GM21717 (cell line): ENCODE measurements at regions not wholly inside any gene's neighbourhood (a gene's known extent, or its start where the extent isn't known, plus 50 kb on each side); places are given as distances from the start of the nearest gene placed in this dataset.
A peak's percentile ranks its signal among the peaks of the same experiment; 100 is the strongest.
"Not testable (repeated sequence)": the region's sequence is repeated elsewhere in the genome, so short reads cannot be mapped to it uniquely, and the experiment has no call there.

Source experiments
- ATAC-seq: cut with Tn5 transposase; IDR thresholded peaks from one replicate; pipeline ENCODE4 v1.9.1; 2021; ENCODE audit warnings: mild to moderate bottlenecking, moderate library complexity; ENCODE audit not compliant: unreplicated experiment

DNA sequence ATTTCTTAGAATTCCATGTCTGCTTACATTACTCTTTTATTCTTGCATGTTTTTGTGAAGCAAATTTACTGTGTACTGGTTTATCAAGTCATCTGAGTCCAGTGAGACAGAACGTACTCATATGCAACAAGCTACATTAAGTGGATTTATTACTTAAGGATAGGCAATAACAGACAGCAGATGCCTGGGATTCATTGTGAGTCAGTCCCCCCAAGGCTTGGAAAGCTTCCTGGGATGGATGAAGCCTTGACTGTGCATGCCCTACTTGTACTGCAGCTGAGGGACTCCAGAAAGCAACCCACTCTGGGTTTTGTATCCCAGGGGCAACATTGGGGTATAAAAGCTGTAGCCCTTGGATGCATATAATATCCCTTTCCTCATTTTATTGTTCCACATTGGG lies 113.4 kb upstream of the RAB18 start:
- ATAC-seq = no peak

DNA sequence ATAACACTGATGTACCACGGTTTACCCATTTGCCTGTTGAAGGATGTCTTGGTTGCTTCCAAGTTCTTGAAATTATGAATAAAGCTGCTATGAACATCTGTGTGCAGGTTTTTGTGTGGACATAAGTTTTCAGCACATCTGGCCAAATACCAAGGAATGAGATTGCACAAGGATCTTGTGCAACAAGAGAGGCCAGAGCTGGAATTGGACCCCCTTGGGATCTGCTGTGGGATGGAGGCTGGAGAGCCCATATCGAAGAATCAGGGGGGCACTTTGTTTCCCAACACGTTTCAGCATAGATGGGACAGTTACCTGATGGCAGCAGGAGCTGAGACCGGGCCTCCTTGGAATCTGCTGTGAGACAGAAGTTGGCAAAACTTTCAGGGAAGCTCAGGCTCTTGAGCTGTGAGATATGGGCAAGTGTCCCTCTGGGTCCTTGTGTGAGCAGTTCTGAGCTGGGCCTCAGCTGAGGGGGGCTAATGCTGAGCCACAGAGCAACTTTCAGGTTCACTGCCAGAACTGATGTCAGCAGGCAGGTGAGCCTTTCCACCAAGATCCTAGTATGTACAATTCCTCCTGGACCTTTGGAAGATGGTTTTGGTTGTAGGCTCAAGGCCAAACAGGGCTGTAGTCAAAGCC lies 115.2 kb upstream of the RAB18 start:
- ATAC-seq = no peak

DNA sequence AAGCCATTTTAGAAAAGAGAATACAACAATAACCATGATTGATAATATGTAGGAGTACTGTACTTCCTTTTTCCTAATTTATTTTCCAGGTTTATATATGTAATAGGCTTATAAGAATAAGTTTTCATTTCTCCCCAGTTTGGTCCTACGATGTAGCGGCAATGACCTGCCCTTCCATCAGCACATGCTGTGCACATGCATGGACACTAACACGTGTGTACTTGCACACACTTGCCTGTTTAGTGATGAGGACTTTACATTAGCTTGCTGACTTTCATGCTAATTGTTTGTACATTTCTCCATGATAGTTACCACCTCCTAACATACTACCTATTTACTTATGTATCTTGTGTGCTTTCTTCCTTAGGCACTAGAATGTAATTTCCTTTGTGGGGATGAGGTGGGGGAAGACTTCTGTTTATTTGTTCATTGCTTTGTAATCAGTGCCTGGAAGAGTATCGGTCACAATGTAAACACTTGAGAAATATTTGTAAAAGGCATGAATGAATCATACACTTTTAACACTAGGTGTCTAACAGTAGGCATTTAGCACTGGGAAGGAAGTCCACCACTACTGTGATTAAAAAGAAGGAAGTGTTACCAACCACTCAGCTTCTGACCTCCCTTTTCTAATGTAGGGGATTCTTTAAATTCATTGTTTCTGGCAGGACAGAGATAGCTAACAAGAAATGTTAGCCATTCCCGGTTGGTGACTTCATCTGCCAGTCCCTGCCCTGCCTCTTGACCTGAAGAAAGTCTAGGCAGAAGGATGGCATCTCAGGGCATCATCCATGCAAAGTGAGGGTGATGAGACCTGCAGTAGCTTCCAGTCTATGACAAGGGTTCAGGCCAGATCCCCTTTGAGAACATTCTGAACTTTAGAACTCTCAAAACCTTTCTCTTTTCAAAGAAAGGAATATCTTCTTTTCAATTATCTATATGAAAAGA lies 120.2 kb upstream of the RAB18 start:
- ATAC-seq = no peak

DNA sequence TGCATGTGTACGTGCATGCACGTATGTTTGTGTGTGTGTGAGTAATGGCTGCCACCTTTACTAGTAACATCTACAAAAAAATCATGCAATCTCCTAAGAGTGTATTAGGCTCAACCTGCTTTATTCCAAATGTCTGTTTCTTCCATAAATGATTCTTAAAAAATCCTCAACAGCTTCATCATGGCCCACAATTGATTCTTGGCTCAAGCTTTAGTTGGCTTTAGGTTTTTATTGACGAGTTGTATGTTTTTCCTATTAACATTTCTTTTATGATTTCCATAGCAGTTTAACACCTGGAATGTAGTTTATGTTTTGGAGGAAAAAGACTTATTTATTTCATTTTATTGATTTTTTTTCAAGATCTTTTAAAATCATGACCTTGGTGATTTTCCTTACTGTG lies 121.9 kb upstream of the RAB18 start:
- ATAC-seq = no peak

DNA sequence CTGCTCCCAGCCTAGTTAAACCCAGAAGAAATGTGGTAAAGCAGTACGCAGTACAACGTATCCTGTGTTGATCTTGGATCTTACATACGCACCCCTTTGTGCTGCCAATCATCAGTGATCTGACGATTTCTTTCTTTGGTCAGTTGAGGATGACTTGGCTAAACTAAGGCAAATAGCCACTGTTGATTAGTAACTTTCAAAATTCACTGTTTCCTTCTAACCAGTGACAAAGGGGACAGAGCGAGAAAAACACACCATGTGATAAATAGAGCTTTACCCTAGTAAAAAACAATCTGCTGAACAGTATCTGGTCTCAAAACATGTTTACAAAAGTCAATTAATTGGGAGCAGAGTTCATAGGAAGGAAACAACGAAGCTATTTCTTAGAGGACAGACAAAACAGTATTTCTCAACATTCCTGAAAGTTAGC lies 123.2 kb upstream of the RAB18 start:
- ATAC-seq = no peak

DNA sequence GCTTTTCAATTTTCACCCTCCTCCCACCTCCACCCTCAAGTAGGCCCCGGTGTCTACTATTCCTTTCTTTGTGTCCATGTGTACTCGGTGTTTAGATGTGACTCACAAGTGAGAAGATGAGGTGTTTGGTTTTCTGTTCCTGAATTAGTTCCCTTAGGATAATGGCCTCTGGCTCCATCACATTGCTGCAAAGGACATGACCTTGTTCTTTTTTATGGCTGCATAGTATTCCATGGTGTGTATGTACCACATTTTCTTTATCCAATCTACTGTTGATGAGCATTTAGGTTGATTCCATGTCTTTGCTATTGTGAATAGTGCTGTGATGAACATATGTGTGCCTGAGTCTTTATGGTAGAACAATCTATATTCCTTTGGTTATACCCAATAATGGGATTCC lies 125.1 kb upstream of the RAB18 start:
- not testable (repeated sequence) for ATAC-seq

DNA sequence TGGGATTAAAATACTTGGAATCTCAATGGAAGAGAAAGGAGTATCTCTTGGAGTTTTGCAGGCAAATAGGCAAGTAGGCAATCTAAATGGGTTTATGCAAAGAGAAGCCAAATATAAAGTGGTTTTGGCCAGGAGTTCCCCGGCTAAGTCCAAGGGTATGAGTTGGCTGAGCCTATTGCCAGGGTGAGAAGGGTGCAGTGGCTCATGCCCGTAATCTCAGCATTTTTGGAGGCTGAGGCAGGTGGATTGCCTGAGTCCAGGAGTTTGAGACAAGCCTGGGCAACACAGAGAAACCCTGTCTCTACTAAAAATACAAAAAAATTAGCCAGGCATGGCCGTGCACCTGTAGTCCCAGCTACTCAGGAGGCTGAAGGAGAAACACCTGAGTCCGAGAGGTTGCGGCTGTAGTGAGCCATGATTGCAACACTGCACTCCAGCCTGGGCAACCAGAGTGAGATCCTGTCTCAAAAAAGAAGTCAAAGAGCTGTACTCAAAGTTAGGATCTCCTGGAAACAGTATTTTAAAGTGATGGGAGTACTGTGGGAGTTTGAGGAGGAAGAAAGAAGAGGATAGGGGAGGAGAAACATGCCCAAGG lies 130.4 kb upstream of the RAB18 start:
- ATAC-seq = no peak

DNA sequence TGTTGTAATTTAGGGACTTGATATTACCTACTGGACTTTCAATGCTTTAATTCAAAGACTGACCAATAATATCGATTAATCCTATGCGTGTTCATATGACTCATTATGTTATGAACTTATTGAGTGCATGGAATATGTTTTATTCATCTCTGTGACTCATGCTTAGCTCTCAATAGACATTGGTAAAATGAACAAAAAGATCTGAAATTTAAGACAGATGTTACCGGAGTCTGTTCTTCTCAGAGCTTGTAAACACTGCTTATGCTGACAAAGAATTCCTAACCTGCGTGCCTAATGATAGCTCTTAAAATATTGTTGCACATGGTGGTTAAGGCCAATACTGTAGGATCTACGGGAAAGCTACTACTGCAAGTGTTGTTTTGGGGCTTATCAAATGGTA lies 131.5 kb upstream of the ACBD5 start:
- ATAC-seq = no peak

DNA sequence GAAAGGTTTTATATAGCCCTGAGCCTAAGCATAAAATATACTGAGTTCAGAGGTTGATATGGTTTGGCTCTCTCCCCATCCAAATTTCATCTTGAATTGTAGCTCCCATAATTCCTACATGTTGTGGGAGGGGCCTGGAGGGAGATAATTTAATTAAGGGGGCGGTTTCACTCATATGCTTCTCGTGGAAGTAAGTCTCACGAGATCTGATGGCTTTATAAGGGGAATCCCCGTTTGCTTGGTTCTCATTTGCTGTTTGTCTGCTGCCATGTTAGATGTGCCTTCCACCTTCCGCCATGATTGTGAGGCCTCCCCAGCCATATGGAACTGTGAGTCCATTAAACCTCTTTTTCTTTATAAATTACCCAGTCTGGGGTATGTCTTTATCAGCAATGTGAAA lies 130.8 kb upstream of the ACBD5 start:
- not testable (repeated sequence) for ATAC-seq

DNA sequence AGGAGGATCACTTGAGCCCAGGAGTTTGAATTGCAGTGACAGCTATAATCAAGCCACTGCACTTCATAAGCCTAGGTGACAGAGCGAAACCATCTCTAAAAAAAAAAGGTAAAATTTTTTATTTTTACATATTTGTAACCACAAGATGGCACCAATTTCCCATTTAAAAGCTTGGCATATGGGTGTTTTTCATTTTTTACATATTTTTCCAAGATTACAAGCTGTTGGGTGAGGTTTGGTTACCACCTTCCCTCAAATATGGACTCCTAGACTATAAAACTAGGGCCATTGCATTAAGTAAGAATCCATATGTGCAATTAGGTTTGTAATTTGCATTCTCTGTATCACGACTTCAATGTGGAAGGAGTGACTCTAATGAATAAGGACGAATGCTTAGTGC lies 129.3 kb upstream of the ACBD5 start:
- no peak for ATAC-seq

DNA sequence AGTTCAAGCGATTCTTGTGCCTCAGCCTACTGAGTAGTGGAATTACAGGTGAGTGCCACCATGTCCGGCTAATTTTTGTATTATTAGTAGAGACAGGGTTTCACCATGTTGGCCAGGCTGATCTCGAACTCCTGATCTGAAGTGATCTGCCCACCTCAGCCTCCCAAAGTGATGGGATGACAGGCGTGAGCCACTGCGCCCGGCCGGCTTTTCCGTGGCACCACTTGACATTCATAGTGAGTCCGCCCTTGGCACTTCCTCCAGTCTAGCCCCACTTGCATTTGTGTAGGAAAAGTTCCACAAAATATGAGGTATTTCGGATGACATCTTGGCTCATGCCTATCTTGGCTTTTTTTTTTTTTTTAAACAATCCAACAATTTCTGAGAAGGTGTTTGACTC lies 128.1 kb upstream of the ACBD5 start:
- no peak for ATAC-seq

DNA sequence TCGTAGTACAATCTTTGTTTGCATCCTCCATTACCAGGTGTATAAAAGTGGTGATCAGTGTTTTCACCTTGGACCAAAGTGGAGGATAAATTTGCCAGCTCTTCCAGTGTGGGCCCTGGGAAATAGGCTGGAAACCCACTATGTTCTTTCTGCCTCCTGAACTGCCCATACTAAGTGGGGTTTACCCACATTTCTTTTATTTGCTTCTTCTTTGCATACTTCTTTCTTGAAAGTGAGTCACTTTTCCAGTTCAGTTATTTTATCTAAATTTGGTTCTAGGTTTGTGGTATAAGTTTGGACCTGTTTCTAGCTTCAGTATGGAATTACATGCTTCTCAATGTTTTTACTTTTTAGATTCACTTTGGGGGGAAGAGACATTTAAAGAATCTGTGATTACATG lies 126.2 kb upstream of the ACBD5 start:
- no peak for ATAC-seq

DNA sequence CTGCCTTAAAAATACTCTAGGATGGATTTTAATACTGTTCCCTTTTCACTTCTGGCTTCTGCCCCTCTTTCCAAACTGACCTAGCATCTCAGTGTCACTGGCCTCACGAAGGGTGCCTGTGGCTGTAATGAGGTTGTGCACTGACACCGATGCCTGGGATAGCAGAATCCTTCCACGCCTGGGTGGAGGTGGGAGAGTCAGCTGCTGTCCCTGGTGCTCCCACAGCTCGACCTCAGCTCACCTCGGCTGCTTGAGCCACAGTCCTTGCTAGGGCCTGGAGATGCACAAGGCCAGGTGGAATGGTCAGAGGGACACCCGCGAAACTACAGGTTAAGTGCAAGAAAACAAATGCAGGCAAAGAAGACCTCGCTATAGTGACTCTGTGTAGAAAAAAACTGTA lies 123.4 kb upstream of the ACBD5 start:
- no peak for ATAC-seq

DNA sequence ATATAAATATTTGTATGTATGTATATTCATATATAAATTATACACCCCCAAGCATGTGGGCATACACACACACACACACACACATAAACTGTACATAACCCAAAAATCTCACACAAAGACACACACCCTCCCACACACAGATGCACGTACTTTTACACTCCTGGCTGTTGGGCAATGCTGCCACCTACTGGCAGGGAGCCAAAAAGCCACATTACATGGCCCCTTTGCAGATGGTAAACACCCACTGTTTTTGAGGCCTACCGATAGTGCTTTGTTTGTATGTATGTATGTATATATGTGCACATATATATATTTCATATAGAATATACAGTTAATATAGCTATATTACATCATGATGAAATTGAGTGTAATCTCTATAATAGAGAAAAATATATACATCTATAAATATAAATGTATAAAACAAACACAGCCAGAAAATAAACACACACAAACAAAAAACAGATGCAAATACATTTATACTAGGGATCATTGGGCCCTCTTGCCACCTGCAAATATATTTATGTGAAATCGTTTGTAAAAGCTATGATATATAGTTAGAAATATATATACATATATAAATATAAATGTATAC lies 120.1 kb upstream of the ACBD5 start:
- peak; percentile 91 for ATAC-seq

DNA sequence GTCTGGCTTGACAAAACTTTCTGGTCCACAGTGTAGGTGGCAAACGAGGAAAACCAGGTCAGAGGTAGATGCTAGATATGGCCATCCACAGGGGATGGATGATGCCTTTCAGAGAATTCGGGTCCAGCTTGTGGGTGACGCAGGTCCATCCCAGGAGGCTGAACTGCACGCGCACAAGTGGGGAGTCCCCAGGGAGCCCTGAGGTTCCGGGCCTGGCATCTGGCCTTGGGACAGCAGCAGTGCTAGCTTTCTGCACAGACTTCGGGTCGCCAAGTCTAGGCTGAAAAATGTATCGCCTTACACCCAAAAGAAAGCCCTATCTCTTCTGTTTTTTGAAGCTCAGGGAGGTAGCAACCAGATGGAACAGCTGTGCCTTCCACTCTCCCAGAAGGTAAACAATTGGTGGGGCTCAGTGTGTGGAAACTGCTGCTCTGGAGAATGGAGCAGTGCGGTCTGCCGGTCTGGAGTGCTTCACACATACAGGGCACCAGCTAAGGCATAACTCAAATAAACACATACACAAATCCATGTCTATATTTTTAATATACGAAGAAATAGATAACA lies 119.3 kb upstream of the ACBD5 start:
- no peak for ATAC-seq

DNA sequence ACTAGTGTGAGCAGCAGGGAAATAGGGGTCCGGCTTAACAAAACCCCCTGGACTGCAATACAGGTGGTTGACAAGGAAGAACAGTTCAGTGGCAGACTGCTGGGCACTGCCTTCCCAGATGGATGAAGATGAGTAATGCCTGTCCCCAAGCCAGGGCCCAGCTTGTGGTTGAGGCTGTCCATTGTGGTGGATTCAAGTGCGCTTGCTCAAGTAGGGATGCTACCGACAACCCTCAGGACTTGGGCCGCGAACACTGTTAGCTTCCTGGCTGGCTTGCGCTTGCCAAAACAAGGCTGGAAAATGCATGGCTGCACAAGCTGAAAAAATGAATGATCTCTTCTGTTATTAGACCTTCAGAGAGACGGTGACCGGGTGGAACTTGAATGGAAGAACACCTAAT lies 116.1 kb upstream of the ACBD5 start:
- ATAC-seq = no peak

DNA sequence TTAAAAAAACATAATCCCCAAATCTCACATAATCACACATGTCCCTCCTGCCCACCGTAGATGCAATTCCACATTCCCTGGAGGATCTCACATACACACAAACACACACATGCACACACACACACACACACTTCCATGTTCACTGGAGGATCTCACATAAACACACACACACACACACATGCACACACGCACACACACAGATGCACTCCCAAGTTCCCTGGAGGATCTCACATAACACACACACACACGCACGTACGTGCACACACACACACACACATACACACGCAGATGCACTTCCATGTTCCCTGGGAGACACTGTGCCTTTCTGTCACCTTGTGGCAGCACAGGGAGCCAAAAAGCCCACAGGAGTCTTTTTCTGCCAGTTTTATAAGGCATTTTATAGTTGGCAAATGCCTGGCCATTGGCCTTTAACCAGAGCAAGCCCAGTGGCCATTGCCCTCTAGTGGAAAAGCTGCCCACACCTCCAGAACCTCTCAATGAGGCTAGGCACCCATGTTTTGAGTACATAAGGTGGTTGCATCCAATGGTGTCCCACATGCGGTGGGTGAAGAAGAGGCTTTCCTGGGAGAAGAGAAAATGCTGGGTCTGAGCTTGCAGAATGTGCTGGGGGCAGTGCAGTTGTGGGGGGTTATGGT lies 115.4 kb upstream of the ACBD5 start:
- no peak for ATAC-seq

DNA sequence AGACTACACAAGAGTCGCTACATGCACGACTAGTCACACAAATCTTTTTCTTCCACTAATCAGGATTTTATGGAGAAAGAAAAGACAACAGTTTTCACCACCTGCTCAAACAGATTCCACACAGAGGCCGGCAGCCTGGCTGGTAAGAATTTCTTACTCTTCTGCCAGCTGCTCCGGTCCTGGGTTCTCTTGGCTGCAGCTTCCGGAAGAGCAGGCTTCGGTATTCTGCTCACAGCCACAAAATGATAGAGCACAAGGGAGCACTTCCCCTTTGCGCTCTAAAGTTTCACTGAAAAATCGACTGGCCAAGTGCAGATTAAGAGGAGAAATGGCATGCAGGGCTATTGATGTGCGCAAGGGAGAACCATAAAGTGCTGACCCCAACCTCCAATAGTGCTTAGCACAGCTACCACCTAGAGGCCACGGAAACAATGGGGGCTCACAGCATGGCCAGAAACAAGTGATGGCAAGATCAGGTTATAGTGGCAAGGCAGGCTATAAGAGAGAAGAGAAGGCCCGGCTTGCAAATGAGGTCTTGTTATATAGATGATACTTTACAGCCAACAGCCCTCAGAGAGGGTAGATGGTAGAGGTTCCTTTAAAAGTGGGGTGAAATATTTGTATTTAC lies 114.2 kb upstream of the ACBD5 start:
- peak; percentile 96 for ATAC-seq

DNA sequence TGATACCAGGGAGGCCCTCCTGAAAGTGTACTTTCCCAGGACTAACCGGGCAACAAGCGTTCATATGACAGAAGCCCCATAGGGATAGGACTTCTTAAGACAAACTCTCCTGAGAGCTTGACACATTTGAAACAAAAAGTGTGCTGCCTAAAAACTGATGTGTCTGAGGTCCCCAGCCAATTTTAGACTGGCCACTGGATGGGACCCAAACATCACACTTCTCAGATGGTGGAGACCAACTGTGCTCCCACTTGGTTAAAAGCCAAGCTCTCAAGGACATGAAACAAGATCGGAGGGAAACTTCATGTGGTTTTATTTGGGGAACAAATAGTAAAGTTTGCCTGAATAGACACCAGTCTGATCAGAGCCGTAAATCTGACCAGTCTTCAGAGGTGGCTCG lies 113.5 kb upstream of the ACBD5 start:
- not testable (repeated sequence) for ATAC-seq

DNA sequence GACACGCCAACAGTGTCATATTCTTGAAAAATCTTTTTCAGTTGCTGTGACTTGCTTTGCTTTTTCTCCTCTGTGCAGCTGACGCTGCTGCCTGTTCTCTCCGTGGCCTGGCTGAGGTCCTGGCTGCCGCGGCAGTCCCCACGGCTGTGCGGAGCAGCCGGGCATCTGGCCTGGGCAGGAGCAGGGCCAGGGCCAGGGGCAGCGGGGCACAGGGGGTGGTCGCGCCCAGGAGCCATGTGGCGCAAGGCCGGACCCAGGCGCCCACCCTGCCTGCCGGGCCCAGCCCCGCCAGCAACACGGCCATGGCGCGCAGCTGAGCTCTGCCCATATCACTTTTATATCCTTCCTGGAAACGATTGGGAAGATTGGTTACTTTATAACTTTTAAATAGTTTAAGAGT lies 109.4 kb upstream of the ACBD5 start:
- ATAC-seq = no peak
